HG02938 (cell line): ENCODE measurements at regions not wholly inside any gene's neighbourhood (a gene's known extent, or its start where the extent isn't known, plus 50 kb on each side); places are given as distances from the start of the nearest gene placed in this dataset.

Experiments
- ATAC-seq: cut with Tn5 transposase; IDR thresholded peaks from one replicate; pipeline ENCODE4 v1.9.1; 2021; ENCODE audit warnings: mild to moderate bottlenecking, moderate library complexity; ENCODE audit not compliant: unreplicated experiment

DNA sequence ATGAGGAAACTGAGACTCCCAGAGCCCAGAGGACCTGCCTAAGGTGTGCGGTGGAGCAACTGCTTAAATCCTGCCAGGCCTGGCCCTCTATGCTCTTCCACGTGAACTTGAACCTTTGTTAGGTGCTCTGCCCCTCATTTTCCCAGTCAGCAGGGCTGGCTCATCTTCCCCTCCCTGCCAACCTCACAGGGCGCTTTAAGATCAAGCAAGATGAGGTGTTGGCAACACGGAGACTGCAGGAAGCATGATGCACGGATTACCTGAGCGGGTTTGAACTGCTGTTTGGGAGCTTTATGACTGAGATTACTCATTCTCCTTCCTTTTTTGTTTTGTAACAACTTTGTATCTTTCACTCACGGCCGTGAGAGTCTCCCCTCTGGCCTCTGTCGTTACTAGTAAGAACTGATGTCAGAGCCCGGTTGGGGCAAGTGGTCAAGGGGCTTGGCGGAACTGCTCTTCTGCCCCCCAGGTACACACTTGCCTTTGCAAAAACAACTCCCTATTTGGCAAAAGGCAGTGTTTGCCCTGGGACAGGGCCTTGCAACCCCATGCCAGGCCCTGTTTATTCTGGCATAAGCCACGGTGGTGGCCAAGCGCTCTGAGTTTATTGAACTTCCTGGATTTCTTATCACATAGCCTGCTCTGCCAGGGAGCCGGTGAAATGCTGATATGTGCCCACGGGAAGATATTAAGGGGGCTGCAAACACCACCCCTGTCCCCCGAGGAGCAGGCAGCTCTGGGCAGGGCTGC lies 127.8 kb downstream of the INHBB start:
- no peak for ATAC-seq

GRCh38 chr2:120474486-120474885 lies 128.6 kb downstream of the INHBB start:
- ATAC-seq = no peak

- ATAC-seq = no peak
Observed at GRCh38 chr2:120476141-120476540, 130.2 kb downstream of the INHBB start.

DNA sequence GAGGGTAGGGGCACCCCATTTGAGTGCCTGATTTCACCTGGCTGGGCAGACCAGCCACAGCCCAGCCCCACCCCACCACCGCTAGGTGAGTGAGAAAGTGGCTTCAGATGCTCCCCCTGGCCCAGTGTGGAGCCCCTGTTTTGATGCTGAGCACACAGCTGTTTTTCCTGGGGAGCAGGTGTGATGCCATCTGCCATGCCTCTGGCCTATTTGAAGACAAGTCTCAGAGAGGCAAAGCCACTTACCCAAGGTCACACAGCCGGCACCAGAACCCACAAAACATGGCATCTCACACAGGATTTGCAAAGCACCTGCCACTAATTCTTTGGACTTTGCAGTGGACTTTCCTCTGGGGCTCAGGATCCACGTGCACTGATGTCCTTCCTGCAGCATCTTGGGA lies 131.3 kb downstream of the INHBB start:
- no peak for ATAC-seq

DNA sequence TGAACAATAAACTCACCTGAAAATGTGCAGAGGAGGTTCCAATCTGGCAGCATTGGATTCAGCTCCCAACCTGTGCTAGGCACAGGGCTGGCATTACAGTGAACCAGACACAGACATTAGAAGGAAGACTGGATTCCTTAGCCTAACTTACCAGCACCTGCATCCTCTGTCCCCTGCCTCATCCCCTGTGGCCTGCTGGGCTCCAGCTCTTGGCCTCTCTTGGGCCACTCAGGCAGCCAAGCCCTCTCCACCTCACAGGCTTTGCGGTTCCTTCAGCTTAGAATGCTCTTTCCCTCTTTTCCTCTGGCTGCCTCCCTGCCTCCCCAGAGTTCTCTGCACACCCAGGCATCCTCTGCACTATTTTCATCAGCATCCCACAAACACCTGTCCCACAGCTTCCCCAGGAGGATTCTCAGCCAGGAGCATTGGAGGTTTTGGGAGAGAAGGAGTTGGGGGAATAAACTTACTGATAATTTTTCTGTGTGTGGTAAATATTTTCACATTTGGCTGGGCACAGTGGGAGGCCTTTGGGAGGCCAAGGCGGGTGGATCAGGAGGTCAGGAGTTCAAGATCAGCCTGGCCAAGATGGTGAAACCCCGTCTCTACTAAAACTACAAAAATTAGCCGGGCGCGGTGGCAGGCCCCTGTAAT lies 132.0 kb downstream of the INHBB start:
- no peak for ATAC-seq

DNA sequence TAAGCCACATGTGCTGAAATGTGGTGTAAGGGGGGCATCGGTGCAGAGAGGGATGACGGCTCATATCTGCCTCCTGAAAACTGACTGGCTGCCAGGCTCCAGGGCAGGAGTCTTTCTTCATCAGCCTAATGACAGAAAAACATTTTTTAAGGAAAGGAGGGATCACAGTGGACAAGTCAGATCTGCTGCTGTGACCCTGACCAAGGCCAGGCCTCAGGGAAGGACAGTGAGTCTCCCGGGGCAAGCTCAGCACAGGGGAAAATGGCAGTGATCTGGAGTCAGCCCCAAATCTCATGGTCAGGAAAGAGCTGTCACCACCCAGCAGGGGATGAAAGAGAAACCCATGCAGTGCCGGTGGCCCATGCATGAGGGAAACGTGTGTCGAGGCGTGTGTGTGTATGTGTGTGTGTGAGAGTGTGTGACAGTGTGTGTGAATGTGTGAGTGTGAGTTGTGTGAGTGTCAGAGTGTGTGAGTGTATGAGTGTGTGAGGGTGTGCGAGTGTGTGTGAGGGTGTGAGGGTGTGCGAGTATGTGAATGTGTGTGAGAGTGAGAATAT lies 134.5 kb downstream of the INHBB start:
- no peak for ATAC-seq

GRCh38 chr2:120480903-120481445 lies 135.0 kb downstream of the INHBB start:
- ATAC-seq = no peak

DNA sequence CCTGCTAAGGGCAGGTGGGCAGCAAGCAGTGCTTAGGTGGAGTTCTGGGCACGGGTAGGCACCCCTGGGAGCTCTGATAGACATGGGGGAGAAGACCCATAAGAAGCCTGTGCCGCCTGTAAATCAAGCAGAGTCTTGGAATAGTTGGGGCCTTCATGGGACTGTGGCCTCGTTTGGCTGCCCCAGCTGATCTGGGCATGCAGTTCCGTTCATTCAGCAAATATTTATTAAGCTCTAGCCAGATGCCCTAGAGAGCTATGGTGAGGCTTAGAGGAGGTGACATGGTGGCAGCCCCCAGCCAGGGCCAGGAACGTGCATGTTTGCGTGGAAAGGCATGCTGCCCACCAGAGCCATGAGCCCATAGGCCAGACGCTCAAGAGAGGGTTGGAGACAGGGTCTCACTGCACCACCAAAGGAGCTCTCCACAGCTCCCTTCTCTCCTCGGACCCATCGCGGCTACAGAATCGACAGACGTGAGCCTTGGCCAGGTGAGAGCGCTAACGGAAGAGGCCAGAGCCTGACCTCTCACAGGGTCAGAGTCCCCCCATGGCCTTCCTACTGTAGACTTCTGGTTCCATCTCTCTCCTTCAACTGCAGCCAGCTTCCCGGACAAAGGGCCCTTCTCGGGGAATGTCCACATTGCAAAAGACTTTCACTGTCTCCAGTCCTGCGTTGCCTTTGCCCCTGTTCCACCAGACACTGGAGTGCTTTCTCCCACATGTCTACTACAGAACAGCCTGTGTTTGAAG lies 135.7 kb downstream of the INHBB start:
- ATAC-seq = no peak

GRCh38 chr2:120482334-120482733 lies 136.4 kb downstream of the INHBB start:
- ATAC-seq = no peak

- no peak for ATAC-seq
Observed at GRCh38 chr2:120483355-120483754, 137.4 kb downstream of the INHBB start.

DNA sequence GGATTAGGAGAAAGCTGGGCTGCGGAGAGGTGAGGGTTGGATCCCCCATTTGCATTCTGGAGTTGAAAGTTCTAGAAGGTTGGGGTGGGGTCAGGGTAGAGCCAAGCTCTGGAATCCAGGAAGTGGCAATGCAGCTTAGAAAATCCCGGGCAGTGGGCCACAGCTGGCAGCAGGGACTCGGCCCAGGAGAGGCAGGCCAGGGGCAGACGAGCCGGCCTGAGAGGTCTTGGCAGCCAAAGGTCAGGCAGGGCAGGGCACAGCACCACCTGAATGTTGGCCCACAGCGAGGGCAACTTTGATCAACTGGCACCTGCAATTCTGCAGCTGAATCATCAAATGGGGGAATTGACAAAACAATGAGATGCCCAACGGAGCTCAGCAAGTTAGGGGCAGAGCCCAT lies 139.2 kb downstream of the INHBB start:
- ATAC-seq = no peak

- ATAC-seq = no peak
Observed at GRCh38 chr2:120486441-120486840, 140.5 kb downstream of the INHBB start.

DNA sequence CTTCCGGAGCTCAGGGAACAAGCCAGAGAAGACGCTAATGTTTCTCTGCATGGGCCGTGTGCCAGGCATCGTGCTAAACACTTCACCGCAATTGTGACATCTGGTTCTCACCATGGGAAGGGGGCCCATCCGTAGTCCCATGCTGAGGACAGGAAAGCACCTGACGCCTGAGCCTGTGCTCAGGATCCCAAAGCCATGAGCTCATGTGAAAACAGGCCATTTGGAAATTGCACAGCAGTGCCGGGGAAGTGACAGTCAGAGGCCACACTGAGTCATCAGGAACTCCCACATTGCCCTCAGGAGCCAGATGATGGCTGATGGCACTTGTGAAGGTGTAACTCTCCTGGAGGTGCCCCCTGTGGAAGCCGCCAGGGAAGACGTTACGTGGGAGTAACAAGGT lies 141.0 kb downstream of the INHBB start:
- ATAC-seq = no peak

DNA sequence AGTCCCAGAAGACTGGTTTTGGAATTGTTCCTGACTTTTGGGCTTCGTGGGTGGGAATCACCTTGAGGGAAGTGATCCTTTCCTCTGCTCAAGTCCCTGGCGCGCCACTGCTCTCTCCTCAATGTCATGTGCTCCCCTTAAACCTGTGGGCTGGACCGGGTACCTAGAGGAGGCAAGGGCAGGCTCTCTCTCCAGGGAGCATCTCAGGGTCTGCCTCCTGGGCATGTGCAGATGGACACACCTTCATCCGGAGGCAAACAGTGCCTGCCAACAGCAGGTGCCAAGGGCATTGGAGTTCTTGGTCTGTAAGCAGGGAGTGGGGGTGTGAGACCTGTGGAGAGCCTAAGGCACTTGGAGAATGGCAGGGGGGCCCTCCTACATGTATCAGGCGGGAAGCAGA lies 142.6 kb downstream of the INHBB start:
- no peak for ATAC-seq

- ATAC-seq = no peak
Observed at GRCh38 chr2:120489023-120489422, 143.1 kb downstream of the INHBB start.

GRCh38 chr2:120490091-120490798 lies 144.3 kb downstream of the INHBB start:
- ATAC-seq = no peak

DNA sequence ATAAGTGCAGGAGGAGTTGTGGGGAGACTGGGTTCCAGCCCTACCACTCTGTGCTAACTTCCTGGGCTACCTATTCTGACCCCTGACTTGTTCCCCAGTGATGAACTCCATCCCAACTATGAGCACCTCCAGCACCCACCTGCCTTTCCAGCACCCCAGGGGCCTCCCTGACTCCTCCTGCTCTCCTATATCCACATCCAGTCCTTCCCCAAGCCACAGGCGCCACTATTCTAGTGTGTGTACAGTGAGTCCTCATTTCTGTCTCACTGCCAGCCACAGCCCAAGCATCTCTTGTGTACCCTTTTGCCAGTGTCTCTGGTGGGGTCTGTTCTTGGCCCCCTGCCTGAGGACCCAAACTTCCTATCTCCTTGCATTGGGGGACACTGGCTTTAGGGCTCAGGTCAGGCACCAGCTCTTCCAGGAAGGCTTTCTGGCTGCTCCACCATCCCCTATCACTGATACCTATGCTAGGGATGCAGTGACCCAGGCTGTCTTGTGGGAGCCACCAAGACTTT lies 145.2 kb downstream of the INHBB start:
- ATAC-seq = no peak

- ATAC-seq = no peak
Observed at GRCh38 chr2:120493231-120493630, 147.3 kb downstream of the INHBB start.

DNA sequence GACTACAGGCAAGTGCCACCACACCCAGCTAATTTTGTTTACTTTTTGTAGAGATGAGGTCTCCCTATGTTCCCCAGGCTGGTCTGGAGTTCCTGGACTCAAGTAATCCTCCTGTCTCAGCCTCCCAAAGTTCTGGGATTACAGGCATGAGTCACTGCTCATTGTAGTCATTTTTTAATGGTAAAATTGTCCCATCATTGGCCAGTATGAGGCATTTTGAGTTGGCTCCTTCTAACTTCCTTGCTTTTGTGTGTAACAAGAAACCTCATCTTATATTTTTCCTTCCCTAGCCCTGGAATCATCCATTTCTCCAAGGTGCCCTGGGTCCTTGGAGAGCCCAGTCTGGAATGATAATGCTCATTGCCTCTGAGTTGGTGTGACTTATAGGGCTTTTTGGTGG lies 148.5 kb downstream of the INHBB start:
- no peak for ATAC-seq

- no peak for ATAC-seq
Observed at GRCh38 chr2:120495586-120495985, 149.7 kb downstream of the INHBB start.

DNA sequence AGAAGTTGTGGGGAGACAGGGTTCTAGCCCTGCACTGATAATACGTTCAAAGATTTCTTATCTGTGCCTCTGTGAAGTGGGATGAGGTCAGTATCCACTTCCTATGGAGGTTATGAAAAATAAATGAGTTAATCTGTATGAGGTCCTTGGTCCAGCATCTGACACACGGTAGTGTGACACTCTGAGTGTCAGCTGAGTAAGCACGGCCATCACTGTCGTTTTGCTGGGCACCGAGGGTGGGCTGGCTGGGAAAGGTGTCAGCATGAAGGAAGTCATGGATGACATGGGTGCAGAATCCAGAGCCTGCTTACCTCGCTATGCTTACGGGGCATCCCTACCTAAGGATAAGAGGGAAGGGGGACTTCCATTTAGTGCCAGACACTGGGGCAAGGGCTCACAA lies 150.3 kb downstream of the INHBB start:
- ATAC-seq = no peak
